GM18511 (cell line): ENCODE measurements at regions not wholly inside any gene's neighbourhood (a gene's known extent, or its start where the extent isn't known, plus 50 kb on each side); places are given as distances from the start of the nearest gene placed in this dataset.
"Not testable (repeated sequence)": the region's sequence is repeated elsewhere in the genome, so short reads cannot be mapped to it uniquely, and the experiment has no call there.

ENCODE experiments used
- ATAC-seq: cut with Tn5 transposase; IDR thresholded peaks from one replicate; pipeline ENCODE4 v1.9.1; 2021; ENCODE audit warnings: mild to moderate bottlenecking, moderate library complexity; ENCODE audit not compliant: unreplicated experiment

GRCh38 chr14:97946641-97947040 lies 1149.5 kb downstream of the VRK1 start:
- ATAC-seq: no peak

- no peak for ATAC-seq
These were observed 1151.7 kb downstream of the VRK1 start for GRCh38 chr14:97948841-97949240.

- no peak for ATAC-seq
These were observed 1159.6 kb downstream of the VRK1 start for GRCh38 chr14:97956581-97957340.

- ATAC-seq: no peak
These were observed 1162.1 kb downstream of the VRK1 start for GRCh38 chr14:97959251-97959650.

- no peak for ATAC-seq
These were observed 1163.3 kb downstream of the VRK1 start for GRCh38 chr14:97960436-97960835.

- ATAC-seq: no peak
These were observed 1173.0 kb downstream of the VRK1 start for GRCh38 chr14:97970222-97970621.

GRCh38 chr14:97975216-97975615 lies 1178.0 kb downstream of the VRK1 start:
- ATAC-seq: no peak

GRCh38 chr14:97975962-97976361 lies 1178.8 kb downstream of the VRK1 start:
- ATAC-seq: no peak

GRCh38 chr14:97976861-97977260 lies 1179.7 kb downstream of the VRK1 start:
- no peak for ATAC-seq

GRCh38 chr14:97977651-97978261 lies 1180.6 kb downstream of the VRK1 start:
- ATAC-seq: no peak

- ATAC-seq: no peak
These were observed 1181.2 kb downstream of the VRK1 start for GRCh38 chr14:97978341-97978740.

- ATAC-seq: no peak
These were observed 1196.4 kb downstream of the VRK1 start for GRCh38 chr14:97993508-97994019.

GRCh38 chr14:97994020-97994531 lies 1196.9 kb downstream of the VRK1 start:
- ATAC-seq: no peak

GRCh38 chr14:97995038-97995437 lies 1197.9 kb downstream of the VRK1 start:
- no peak for ATAC-seq

- no peak for ATAC-seq
These were observed 1198.3 kb downstream of the VRK1 start for GRCh38 chr14:97995531-97995930.

- no peak for ATAC-seq
These were observed 1208.8 kb downstream of the VRK1 start for GRCh38 chr14:98006008-98006407.

GRCh38 chr14:98008381-98009113 lies 1211.4 kb downstream of the VRK1 start:
- ATAC-seq: no peak

GRCh38 chr14:98009177-98009576 lies 1212.0 kb downstream of the VRK1 start:
- not testable (repeated sequence) for ATAC-seq

- ATAC-seq: no peak
These were observed 1213.6 kb downstream of the VRK1 start for GRCh38 chr14:98010784-98011183.

GRCh38 chr14:98014851-98015615 lies 1217.9 kb downstream of the VRK1 start:
- ATAC-seq: no peak

- ATAC-seq: no peak
These were observed 1218.7 kb downstream of the VRK1 start for GRCh38 chr14:98015921-98016320.
